ENCODE measurements at regions not wholly inside any gene's neighbourhood (a gene's known extent, or its start where the extent isn't known, plus 50 kb on each side); places are given as distances from the start of the nearest gene placed in this dataset.

- Histone ChIP-seq H3K4me2 (ENCODE audit: low read length) (no peak overlapping the region), H3K9ac (ENCODE audit: low read depth, low read length) (no peak overlapping the region), H3K4me3 (ENCODE audit: low read length) (no peak overlapping the region), H3K27me3 (ENCODE audit: control insufficient read depth, insufficient read depth, low read length) (peaks cover 26% of the 10 kb centered on the region), H3K9me3 (replicated peaks; ENCODE audit: low read length) (no peaks in the 10 kb centered on the region), H3K4me1 (ENCODE audit: control insufficient read depth, insufficient read depth, low read length) (peaks cover 16% of the 10 kb centered on the region), H3K36me3 (ENCODE audit: insufficient read depth, low read length) (no peaks in the 10 kb centered on the region)
Observed at GRCh38 chr22:27673839-27674238, 127.7 kb downstream of the MN1 start.

GRCh38 chr22:27674261-27674923 lies 127.2 kb downstream of the MN1 start:
- Histone ChIP-seq H3K4me1 (ENCODE audit: control insufficient read depth, insufficient read depth, low read length) (peaks cover 11% of the 10 kb centered on the region), H3K36me3 (ENCODE audit: insufficient read depth, low read length) (no peaks in the 10 kb centered on the region), H3K9me3 (replicated peaks; ENCODE audit: low read length) (no peaks in the 10 kb centered on the region), H3K9ac (ENCODE audit: low read depth, low read length) (no peak overlapping the region), H3K27me3 (ENCODE audit: control insufficient read depth, insufficient read depth, low read length) (peaks cover 29% of the 10 kb centered on the region), H3K4me2 (ENCODE audit: low read length) (no peak overlapping the region), H3K4me3 (ENCODE audit: low read length) (no peak overlapping the region)

GRCh38 chr22:27676545-27677213 lies 124.9 kb downstream of the MN1 start:
- Histone ChIP-seq H3K36me3 (ENCODE audit: insufficient read depth, low read length) (no peaks in the 10 kb centered on the region), H3K9me3 (replicated peaks; ENCODE audit: low read length) (no peaks in the 10 kb centered on the region), H3K4me1 (ENCODE audit: control insufficient read depth, insufficient read depth, low read length) (no peaks in the 10 kb centered on the region), H3K4me2 (ENCODE audit: low read length) (no peak overlapping the region), H3K4me3 (ENCODE audit: low read length) (no peak overlapping the region), H3K27me3 (ENCODE audit: control insufficient read depth, insufficient read depth, low read length) (peaks cover 35% of the 10 kb centered on the region), H3K9ac (ENCODE audit: low read depth, low read length) (no peak overlapping the region)

GRCh38 chr22:27677905-27678458 lies 123.6 kb downstream of the MN1 start:
- Histone ChIP-seq H3K4me3 (ENCODE audit: low read length) (no peak overlapping the region), H3K9me3 (replicated peaks; ENCODE audit: low read length) (no peaks in the 10 kb centered on the region), H3K27me3 (ENCODE audit: control insufficient read depth, insufficient read depth, low read length) (peaks cover 41% of the 10 kb centered on the region), H3K9ac (ENCODE audit: low read depth, low read length) (no peak overlapping the region), H3K36me3 (ENCODE audit: insufficient read depth, low read length) (no peaks in the 10 kb centered on the region), H3K4me1 (ENCODE audit: control insufficient read depth, insufficient read depth, low read length) (no peaks in the 10 kb centered on the region), H3K4me2 (ENCODE audit: low read length) (no peak overlapping the region)

- Histone ChIP-seq H3K27me3 (ENCODE audit: control insufficient read depth, insufficient read depth, low read length) (peaks cover 41% of the 10 kb centered on the region), H3K4me2 (ENCODE audit: low read length) (no peak overlapping the region), H3K36me3 (ENCODE audit: insufficient read depth, low read length) (no peaks in the 10 kb centered on the region), H3K9ac (ENCODE audit: low read depth, low read length) (no peak overlapping the region), H3K4me3 (ENCODE audit: low read length) (no peak overlapping the region), H3K4me1 (ENCODE audit: control insufficient read depth, insufficient read depth, low read length) (no peaks in the 10 kb centered on the region), H3K9me3 (replicated peaks; ENCODE audit: low read length) (no peaks in the 10 kb centered on the region)
Observed at GRCh38 chr22:27679176-27679575, 122.4 kb downstream of the MN1 start.

GRCh38 chr22:27679693-27680488 lies 121.7 kb downstream of the MN1 start:
- H3K9ac ChIP-seq (ENCODE audit: low read depth, low read length) = no peak overlapping the region
- H3K4me2 ChIP-seq (ENCODE audit: low read length) = no peak overlapping the region
- H3K4me1 ChIP-seq (ENCODE audit: control insufficient read depth, insufficient read depth, low read length) = no peaks in the 10 kb centered on the region
- H3K9me3 ChIP-seq (replicated peaks; ENCODE audit: low read length) = no peaks in the 10 kb centered on the region
- no peak overlapping the region for H3K4me3 ChIP-seq (ENCODE audit: low read length)
- H3K36me3 ChIP-seq (ENCODE audit: insufficient read depth, low read length) = no peaks in the 10 kb centered on the region
- peaks cover 41% of the 10 kb centered on the region for H3K27me3 ChIP-seq (ENCODE audit: control insufficient read depth, insufficient read depth, low read length)

GRCh38 chr22:27680636-27681035 lies 120.9 kb downstream of the MN1 start:
- Histone ChIP-seq H3K4me3 (ENCODE audit: low read length) (no peak overlapping the region), H3K4me1 (ENCODE audit: control insufficient read depth, insufficient read depth, low read length) (no peaks in the 10 kb centered on the region), H3K4me2 (ENCODE audit: low read length) (no peak overlapping the region), H3K9ac (ENCODE audit: low read depth, low read length) (no peak overlapping the region), H3K9me3 (replicated peaks; ENCODE audit: low read length) (no peaks in the 10 kb centered on the region), H3K36me3 (ENCODE audit: insufficient read depth, low read length) (no peaks in the 10 kb centered on the region), H3K27me3 (ENCODE audit: control insufficient read depth, insufficient read depth, low read length) (peaks cover 40% of the 10 kb centered on the region)

- H3K27me3 ChIP-seq (ENCODE audit: control insufficient read depth, insufficient read depth, low read length) = peaks cover 36% of the 10 kb centered on the region
- peaks cover under 1% of the 10 kb centered on the region for H3K4me1 ChIP-seq (ENCODE audit: control insufficient read depth, insufficient read depth, low read length)
- H3K9ac ChIP-seq (ENCODE audit: low read depth, low read length) = no peak overlapping the region
- H3K9me3 ChIP-seq (replicated peaks; ENCODE audit: low read length) = no peaks in the 10 kb centered on the region
- H3K4me2 ChIP-seq (ENCODE audit: low read length) = no peak overlapping the region
- H3K36me3 ChIP-seq (ENCODE audit: insufficient read depth, low read length) = no peaks in the 10 kb centered on the region
- H3K4me3 ChIP-seq (ENCODE audit: low read length) = no peak overlapping the region
Observed at GRCh38 chr22:27681037-27681436, 120.5 kb downstream of the MN1 start.

- Histone ChIP-seq H3K4me3 (ENCODE audit: low read length) (no peak overlapping the region), H3K27me3 (ENCODE audit: control insufficient read depth, insufficient read depth, low read length) (peaks cover 28% of the 10 kb centered on the region), H3K4me1 (ENCODE audit: control insufficient read depth, insufficient read depth, low read length) (peaks cover 9% of the 10 kb centered on the region), H3K4me2 (ENCODE audit: low read length) (no peak overlapping the region), H3K9me3 (replicated peaks; ENCODE audit: low read length) (no peaks in the 10 kb centered on the region), H3K9ac (ENCODE audit: low read depth, low read length) (no peak overlapping the region), H3K36me3 (ENCODE audit: insufficient read depth, low read length) (no peaks in the 10 kb centered on the region)
Observed at GRCh38 chr22:27682437-27682836, 119.1 kb downstream of the MN1 start.

- H3K4me3 ChIP-seq (ENCODE audit: low read length) = no peak overlapping the region
Observed at GRCh38 chr22:27684901-27685300, 116.7 kb downstream of the MN1 start.

GRCh38 chr22:27685515-27685914 lies 116.0 kb downstream of the MN1 start:
- no peak overlapping the region for H3K4me3 ChIP-seq (ENCODE audit: low read length)
- no peak overlapping the region for H3K4me2 ChIP-seq (ENCODE audit: low read length)
- H3K4me1 ChIP-seq (ENCODE audit: control insufficient read depth, insufficient read depth, low read length) = peaks cover 9% of the 10 kb centered on the region
- H3K36me3 ChIP-seq (ENCODE audit: insufficient read depth, low read length) = no peaks in the 10 kb centered on the region
- no peak overlapping the region for H3K9ac ChIP-seq (ENCODE audit: low read depth, low read length)
- peaks cover 17% of the 10 kb centered on the region for H3K27me3 ChIP-seq (ENCODE audit: control insufficient read depth, insufficient read depth, low read length)
- H3K9me3 ChIP-seq (replicated peaks; ENCODE audit: low read length) = no peaks in the 10 kb centered on the region

More at GRCh38 chr22:27684901-27685300, 116.7 kb downstream of the MN1 start:
- Histone ChIP-seq H3K9ac (ENCODE audit: low read depth, low read length) (no peak overlapping the region), H3K4me1 (ENCODE audit: control insufficient read depth, insufficient read depth, low read length) (peaks cover 9% of the 10 kb centered on the region), H3K36me3 (ENCODE audit: insufficient read depth, low read length) (no peaks in the 10 kb centered on the region), H3K27me3 (ENCODE audit: control insufficient read depth, insufficient read depth, low read length) (peaks cover 15% of the 10 kb centered on the region), H3K4me2 (ENCODE audit: low read length) (no peak overlapping the region), H3K9me3 (replicated peaks; ENCODE audit: low read length) (no peaks in the 10 kb centered on the region)

Measured in skeletal muscle satellite cell (primary cell).